Stimulated activated memory B cell treated with anti-CD40 and anti-IgM and Interleukin-4, amounts not matched to agents 10 μg/mL and 1 μg/mL and 100 μg/mL, for 72 hours (primary cell): ENCODE measurements at regions not wholly inside any gene's neighbourhood (a gene's known extent, or its start where the extent isn't known, plus 50 kb on each side); places are given as distances from the start of the nearest gene placed in this dataset.
"Not testable (repeated sequence)": the region's sequence is repeated elsewhere in the genome, so short reads cannot be mapped to it uniquely, and the experiment has no call there.

Experiments
- ATAC-seq: fragments of 150-1000 bp; cut with Tn5 transposase; 2 replicates; pipeline ENCODE4 v1.10.0; 2021
- H3K27ac Mint-ChIP-seq: one replicate; pipeline ENCODE4 v1.8.0; 2022; ENCODE audit warnings: mild to moderate bottlenecking, mixed read lengths
- H3K27me3 Mint-ChIP-seq: one replicate; pipeline ENCODE4 v1.8.0; 2022; ENCODE audit warnings: mixed read lengths
- H3K36me3 Mint-ChIP-seq: one replicate; pipeline ENCODE4 v1.8.0; 2022; ENCODE audit warnings: mixed read lengths
- H3K4me1 Mint-ChIP-seq: one replicate; pipeline ENCODE4 v1.8.0; 2022; ENCODE audit warnings: mixed read lengths
- H3K4me3 Mint-ChIP-seq: one replicate; pipeline ENCODE4 v1.8.0; 2022; ENCODE audit warnings: mild to moderate bottlenecking, moderate library complexity, mixed read lengths
- H3K9me3 Mint-ChIP-seq: one replicate; pipeline ENCODE4 v1.8.0; 2022; ENCODE audit warnings: mixed read lengths

DNA sequence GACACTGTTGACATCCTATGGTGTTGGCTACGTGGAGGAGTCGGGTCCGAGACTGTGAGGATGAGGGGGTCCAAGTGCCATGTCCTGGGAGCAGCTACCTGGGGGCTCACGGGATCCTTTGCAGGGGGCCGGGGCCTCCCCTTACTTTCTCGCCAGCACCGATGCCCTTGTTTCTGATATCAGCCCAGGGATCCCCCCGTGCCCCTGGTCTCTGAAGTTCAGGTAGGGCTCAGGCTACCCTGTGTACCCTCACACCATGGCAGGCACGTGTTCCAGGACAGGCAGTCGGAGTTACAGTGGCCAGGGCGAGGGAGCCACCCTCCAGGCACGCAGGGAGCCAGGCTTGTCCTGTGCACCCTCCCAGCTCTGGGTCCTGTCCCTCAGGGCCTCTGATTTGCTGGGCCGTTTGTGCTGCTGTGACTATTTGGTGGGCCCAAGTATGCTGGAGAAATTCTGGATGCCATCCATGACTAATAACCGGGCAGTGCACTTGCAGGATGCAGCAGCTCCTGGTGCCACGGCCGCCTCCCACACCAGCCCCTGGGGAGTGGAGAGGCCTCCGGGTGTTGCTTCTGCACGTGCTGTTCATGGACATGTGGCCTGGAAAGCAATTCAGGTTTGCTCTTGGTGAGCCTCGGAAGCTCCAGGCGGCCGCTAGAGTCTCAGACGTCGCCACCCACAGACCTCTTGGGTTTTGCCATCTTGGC, 93.1 kb upstream of the SFSWAP start:
- Mint-ChIP-seq H3K4me3 (no peak overlapping the region), H3K27ac (no peak overlapping the region), H3K27me3 (peaks cover 72% of the 10 kb centered on the region), H3K4me1 (no peaks in the 10 kb centered on the region), H3K9me3 (no peaks in the 10 kb centered on the region), H3K36me3 (no peaks in the 10 kb centered on the region)
- no peak for ATAC-seq

DNA sequence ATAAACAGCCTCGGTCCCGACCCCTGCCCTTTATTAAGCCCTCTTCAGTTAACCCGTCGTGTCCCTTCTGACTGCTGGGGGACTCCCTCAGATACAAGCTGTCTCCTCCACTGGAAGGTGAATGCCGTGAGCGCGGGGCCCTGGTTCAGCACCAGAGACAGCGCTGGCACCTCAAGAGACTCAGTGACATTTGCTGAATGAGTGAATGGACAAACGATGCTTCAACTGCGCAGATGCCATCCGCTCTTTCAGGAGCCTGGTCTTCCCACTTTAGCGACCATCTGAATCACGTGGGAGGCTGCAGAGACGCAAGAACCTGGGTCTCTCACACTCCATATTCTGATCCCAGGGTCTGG, 92.6 kb upstream of the SFSWAP start:
- Mint-ChIP-seq H3K36me3 (no peaks in the 10 kb centered on the region), H3K9me3 (no peaks in the 10 kb centered on the region), H3K27ac (no peak overlapping the region), H3K27me3 (peaks cover 67% of the 10 kb centered on the region), H3K4me3 (no peak overlapping the region), H3K4me1 (no peaks in the 10 kb centered on the region)
- ATAC-seq, result no peak

DNA sequence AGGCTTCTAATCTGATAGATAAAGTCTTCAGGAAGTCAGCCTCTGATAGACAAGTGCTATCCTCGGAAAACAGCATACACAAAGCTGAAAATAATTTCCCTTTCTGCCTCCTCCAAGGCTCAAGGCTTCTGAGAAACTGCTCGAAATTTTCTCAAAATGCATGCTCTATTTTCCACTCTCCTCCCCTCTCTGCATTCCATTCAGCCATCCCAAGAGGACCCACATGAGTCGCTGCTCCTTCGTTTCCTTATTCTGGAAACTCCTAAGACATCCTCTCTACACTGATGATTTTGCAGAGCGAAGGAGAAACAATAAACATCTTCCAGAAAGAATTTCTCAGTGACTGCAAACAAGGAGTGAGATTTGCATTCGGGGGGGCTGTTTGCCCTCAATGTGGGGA, 92.2 kb upstream of the SFSWAP start:
- Mint-ChIP-seq H3K27me3 (peaks cover 63% of the 10 kb centered on the region), H3K27ac (no peak overlapping the region), H3K36me3 (no peaks in the 10 kb centered on the region), H3K4me1 (no peaks in the 10 kb centered on the region), H3K9me3 (no peaks in the 10 kb centered on the region), H3K4me3 (no peak overlapping the region)
- no peak for ATAC-seq

DNA sequence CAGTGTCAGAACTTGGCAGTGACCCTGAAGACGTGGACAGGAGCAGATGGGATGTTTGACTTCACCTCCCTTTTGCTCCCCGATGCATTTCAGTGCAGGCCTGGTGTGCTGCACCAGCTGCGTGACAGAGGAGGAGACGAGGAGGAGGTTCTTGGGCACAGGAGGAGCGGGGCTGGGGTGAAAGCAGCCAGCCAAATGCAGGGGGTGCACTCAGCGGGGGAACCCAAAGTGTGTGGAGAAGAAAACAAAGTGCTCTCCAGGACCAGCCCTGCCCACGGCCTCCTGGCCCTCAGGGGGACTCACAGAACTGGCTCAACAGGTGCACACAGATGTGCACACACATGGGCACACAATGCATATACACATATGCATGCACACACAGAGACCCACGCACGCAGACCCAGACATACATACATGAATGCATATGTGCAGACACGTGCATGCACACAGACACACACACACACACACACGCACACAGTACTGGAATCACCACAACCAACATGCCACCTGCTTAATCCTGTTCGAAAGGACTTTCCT, 91.7 kb upstream of the SFSWAP start:
- Mint-ChIP-seq H3K27ac (no peak overlapping the region), H3K4me1 (no peaks in the 10 kb centered on the region), H3K27me3 (peaks cover 63% of the 10 kb centered on the region), H3K9me3 (no peaks in the 10 kb centered on the region), H3K4me3 (no peak overlapping the region), H3K36me3 (no peaks in the 10 kb centered on the region)
- ATAC-seq, result no peak

DNA sequence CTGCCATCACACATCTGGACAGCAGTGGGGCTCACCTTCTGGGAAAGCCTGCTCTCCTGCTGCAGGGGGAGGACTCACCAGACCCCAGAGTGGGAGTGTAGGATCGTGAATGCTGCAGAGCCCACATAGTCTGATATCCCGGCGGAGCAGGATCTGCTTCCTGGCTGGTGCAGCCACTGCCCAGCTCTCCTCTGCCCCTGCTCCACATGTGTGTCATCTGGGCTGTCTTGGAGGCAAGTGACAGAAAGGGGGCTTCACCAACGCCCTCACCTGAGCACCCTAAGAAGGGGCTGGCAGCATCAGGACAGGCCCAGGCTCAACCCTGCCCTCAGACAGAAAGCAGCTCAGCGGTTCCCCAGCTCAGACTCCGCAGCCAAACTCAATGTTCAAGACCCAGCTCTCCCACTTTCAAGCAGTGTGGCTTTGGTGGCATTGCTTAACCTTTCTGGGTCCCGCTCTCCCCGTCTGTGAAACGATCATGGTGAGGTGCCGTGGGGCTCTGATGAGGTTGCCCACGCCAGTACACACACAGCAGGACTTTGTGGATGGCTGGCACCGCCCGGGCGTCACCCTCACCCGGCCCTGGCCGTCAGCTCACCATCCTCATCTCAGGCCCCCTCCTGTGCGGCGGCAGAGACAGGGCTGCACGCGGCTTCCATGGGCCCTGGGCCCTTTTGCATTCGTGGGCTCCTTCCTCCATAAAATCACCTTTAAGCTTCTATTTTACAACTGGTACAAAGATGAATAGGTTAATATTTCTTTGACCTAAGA, 91.0 kb upstream of the SFSWAP start:
- Mint-ChIP-seq H3K36me3 (no peaks in the 10 kb centered on the region), H3K27ac (no peak overlapping the region), H3K27me3 (peaks cover 63% of the 10 kb centered on the region), H3K4me1 (no peaks in the 10 kb centered on the region), H3K4me3 (no peak overlapping the region), H3K9me3 (no peaks in the 10 kb centered on the region)
- ATAC-seq, result no peak

DNA sequence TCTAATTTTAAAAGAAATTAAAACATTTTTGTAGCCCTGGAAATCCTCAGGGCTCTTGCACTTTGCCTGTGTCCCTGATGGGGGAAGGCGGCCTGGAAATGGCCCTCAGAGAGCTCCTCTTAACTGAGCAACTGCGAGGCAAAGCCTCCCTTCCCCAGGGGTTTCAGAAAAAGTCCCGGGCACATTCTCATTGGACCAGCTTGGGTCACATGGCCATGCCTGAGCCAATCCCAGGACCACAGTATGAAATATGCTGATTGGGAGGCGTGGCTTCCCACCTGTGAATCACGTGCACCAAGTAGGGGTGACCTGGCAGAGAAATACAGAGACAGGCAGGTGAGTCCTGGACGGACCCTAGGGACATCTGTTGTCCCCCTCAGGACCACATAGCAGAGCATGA, 90.4 kb upstream of the SFSWAP start:
- ATAC-seq, result no peak
- H3K27me3 Mint-ChIP-seq, result peaks cover 63% of the 10 kb centered on the region
- no peak overlapping the region for H3K4me3 Mint-ChIP-seq
- H3K36me3 Mint-ChIP-seq, result no peaks in the 10 kb centered on the region
- H3K4me1 Mint-ChIP-seq, result no peaks in the 10 kb centered on the region
- H3K27ac Mint-ChIP-seq, result no peak overlapping the region
- no peaks in the 10 kb centered on the region for H3K9me3 Mint-ChIP-seq

DNA sequence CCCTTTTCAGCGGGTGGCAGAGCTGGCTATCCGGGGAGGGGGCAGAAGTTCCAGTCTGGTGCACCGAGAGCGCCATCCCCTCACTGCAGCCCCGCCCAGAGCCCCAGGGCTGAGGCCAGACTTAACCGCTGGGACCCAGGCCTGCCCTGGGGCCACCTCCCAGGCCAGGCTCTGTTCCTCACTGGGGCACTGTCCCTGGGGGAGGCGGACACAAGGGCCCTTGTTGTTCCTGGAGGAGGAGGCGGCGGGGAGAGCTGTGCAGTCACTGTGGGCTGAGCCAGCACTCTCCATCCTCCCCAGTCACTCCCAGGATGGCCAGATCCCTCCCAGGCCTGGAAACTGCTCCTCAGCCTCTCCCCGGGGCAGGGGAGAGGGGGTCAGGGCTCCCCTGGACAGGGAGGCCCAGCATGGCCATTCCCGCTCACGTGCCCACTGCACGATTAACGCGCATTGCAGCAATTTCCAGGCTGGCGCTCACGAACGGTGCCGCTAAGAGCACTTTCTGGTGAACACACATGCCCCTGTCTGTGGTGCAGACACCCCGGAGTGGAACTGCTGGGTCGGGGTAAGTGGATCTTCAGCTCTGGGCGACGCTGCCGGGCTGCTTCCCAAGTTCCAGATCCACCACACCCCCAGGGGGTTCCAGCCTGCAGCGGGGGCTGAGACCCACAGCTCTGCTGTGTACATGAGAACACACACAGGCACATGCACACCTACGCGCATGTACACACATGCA, 89.8 kb upstream of the SFSWAP start:
- no peak for ATAC-seq
- Mint-ChIP-seq H3K4me1 (peaks cover 3% of the 10 kb centered on the region), H3K27ac (no peak overlapping the region)

DNA sequence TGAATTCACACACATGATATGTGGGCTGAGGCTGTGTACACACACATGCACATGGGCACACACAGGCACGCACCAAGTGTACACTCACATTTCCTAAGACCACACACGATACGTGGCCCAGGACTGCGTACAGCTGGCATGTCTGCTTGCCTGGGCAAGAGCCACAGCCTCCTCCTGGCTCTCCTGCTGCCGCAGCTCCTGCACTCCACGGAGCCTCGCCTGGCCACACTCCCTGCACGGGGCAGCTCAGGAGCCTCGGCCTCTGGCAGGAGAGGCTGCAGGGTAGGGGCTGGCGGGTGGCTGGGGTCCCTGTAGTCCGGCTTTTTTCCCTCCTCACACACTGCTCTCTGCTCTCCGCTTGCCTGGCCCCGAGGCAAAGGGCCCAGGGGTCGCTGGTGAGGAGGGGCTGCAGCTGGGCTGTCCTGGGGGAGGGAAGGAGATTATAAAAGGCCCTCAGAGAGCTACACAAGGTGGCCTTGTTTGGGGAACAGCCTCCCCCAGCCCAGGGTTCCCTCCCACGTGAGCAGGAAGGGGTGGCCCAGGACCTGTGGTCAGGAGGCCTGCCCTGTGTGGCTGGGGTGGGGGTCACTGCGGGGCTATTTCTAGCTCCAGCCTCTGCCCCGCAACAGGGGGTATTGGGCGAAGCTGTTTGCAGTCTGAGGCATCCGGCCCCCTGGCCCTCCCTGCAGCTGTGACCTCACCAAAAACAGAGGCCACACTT, 89.0 kb upstream of the SFSWAP start:
- no peaks in the 10 kb centered on the region for H3K9me3 Mint-ChIP-seq
- no peak overlapping the region for H3K27ac Mint-ChIP-seq
- H3K4me1 Mint-ChIP-seq, result peaks cover 6% of the 10 kb centered on the region
- ATAC-seq, result peak; percentile 25
- no peaks in the 10 kb centered on the region for H3K36me3 Mint-ChIP-seq
- H3K4me3 Mint-ChIP-seq, result no peak overlapping the region
- H3K27me3 Mint-ChIP-seq, result peaks cover 50% of the 10 kb centered on the region

More for the DNA sequence above, 89.8 kb upstream of the SFSWAP start:
- Mint-ChIP-seq H3K27me3 (peaks cover 57% of the 10 kb centered on the region), H3K36me3 (no peaks in the 10 kb centered on the region), H3K9me3 (no peaks in the 10 kb centered on the region), H3K4me3 (no peak overlapping the region)

DNA sequence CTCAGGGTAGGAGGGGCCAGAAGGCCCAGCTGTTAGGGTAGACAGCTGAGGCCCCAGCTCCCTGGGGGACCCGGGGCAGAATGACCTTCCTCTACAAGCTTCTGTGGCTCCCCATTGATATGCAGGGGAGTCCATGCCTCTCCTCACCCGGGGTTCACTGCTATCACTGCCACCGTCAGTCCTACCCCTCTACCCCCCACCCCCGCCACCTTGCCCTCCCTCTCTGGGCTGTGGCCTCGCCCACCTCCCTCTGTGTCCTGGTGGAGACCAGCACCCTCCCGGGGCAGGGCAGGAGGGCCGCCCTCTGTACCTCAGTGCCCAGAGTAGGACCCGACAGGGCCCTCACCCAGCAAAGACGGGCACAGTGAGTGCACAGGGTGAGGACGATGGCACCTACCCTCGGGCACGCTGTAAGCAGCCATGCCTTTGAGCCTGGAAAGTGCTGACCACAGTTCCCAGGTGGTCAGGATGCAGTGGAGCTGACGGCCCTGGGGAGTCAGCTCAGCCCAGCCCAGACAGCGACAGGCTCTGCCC, 88.4 kb upstream of the SFSWAP start:
- ATAC-seq, result peak; percentile 40
- H3K27ac Mint-ChIP-seq, result no peak overlapping the region
- H3K36me3 Mint-ChIP-seq, result no peaks in the 10 kb centered on the region
- no peak overlapping the region for H3K4me3 Mint-ChIP-seq
- peaks cover 43% of the 10 kb centered on the region for H3K27me3 Mint-ChIP-seq
- peaks cover 6% of the 10 kb centered on the region for H3K4me1 Mint-ChIP-seq
- peaks cover 3% of the 10 kb centered on the region for H3K9me3 Mint-ChIP-seq

DNA sequence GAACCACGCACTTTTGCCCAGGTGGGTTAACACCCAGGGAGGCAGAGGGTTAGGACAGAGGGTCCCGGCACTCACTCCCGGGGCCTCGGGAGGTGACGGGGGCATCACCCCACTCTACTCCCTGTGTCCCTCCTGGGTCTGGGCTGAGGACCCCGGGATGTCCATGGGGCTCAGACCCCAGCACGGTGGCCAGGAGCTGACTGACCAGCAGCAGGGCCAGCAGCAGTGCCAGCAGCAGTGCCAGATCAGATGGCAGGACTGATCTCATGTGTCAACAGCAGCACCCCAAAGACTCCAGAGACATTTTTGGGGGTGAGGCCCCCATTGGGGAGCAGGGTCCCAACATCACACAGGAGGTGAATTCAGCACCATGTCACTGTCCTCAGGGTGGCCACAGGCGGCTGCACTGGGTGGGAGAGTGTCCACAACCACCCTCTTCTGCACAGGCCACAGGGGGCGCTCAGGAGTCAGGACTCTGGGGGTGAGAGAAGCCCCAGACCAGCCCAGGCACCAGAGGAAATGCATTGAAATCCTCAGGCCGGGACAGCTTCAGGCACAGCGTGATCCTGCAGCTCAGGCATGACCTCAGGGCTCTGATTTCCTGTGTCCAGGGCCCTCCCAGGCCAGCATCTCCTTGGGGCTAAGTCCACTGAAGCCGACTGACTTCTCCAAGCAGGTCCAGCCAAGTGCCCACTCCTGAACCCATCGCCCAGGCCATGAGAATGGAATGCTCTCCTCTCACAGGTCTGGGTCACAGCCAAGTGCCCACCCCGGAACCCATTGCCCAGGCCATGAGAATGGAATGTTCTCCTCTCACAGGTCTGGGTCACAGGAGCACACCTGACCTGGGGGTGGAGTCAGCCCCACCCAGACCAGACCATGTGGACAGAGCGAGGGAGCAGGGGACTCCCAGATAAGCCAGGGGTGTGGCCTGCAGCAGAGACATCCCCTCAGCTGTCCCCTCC, 87.2 kb upstream of the SFSWAP start:
- not testable (repeated sequence) for H3K36me3 Mint-ChIP-seq, H3K9me3 Mint-ChIP-seq, H3K27ac Mint-ChIP-seq, ATAC-seq, H3K4me3 Mint-ChIP-seq, H3K4me1 Mint-ChIP-seq
- H3K27me3 Mint-ChIP-seq, result peaks cover 31% of the 10 kb centered on the region

DNA sequence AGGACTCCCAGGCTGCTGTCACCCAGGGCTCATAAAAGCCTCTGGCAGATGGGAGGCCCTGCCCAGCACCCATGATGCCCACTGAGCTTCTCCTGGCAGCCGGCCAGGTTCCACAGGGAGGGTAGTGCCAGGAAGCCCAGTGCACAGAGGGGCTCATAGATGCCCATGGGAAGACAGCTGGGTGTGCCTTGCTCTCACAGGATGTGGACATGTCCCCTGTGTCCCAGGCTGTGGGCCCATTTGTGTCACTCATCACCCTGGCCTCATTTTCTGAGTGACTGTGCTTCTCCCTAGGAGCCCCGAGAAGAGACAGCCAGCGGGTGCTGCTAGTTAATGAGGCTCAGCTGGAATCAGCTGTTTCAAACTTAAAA, 86.5 kb upstream of the SFSWAP start:
- H3K27ac Mint-ChIP-seq, H3K9me3 Mint-ChIP-seq, H3K36me3 Mint-ChIP-seq, H3K4me1 Mint-ChIP-seq, H3K4me3 Mint-ChIP-seq: not testable (repeated sequence)
- H3K27me3 Mint-ChIP-seq, result peaks cover 25% of the 10 kb centered on the region
- ATAC-seq, result peak; percentile 44

DNA sequence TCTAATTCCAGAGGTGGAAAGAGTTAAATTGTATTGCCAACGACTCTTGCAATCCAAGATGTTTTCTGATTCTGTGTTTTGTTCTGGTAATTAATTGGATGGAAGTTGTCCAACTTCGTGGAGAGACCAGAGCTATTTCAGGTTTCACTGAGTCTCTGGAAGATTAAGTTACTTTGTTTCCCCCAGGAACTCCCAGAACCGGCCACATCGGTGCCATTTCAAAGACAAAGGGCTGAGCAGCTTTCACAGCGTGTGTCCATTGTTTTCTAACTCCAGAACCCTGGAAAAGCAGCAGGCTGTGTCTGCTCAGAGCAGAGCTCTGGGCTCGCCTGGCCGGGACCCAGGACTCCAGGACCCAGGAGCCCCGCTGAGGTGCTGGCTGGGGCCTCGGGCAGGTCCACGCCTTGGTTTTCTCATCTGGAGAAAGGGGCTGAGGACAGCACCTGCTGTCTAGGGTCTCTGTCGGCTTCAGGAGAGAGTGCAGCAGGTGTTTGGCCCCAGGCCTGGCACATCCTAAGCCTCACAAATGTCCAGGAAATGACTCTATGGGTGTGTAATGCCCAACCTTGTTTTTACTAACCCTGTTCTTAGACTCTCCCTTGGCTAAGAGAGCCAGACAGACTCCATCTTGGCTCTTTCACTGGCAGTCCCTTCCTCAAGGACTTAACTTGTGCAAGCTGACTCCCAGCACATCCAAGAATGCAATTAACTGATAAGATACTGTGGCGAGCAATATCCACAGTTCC, 86.0 kb upstream of the SFSWAP start:
- H3K36me3 Mint-ChIP-seq, H3K9me3 Mint-ChIP-seq, H3K4me3 Mint-ChIP-seq, ATAC-seq, H3K27ac Mint-ChIP-seq: not testable (repeated sequence)
- H3K4me1 Mint-ChIP-seq, result peaks cover 12% of the 10 kb centered on the region
- H3K27me3 Mint-ChIP-seq, result peaks cover 19% of the 10 kb centered on the region

DNA sequence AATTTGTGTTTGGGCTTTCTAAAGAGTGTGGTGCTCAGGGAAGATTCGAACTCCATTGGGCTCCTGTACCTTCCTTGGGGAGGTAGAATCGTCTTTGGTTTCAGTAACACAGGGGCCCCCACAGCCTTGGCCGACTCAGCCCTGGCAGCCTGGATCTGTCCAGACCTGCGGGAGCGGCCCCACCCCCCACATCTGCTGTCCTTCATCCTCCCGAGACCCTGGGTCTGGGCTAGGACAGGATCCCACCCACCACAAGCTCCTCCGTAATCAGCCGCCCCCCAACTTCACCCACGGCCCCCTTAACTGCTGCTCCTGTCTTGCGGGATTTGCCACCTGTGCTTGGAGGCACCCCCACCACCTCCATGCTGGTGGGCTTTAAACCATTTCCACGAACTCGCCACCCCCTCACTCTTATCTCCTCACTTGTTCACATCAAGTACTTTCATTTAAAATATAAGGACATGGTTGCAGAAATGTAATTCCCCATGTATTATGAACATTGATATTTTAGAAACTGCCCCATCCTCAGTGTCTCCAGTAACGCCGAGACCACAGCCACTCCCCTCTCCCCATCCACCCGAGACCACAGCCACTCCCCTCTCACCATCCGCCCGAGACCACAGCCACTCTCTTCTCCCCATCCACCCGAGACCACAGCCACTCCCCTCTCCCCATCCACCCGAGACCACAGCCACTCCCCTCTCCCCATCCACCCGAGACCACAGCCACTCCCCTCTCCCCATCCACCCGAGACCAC, 84.7 kb upstream of the SFSWAP start:
- H3K9me3 Mint-ChIP-seq, H3K4me3 Mint-ChIP-seq, H3K27ac Mint-ChIP-seq, ATAC-seq, H3K36me3 Mint-ChIP-seq: not testable (repeated sequence)
- Mint-ChIP-seq H3K27me3 (peaks cover 16% of the 10 kb centered on the region), H3K4me1 (peaks cover 12% of the 10 kb centered on the region)
